Neural crest cell (in vitro differentiated cells): ENCODE measurements at regions not wholly inside any gene's neighbourhood (a gene's known extent, or its start where the extent isn't known, plus 50 kb on each side); places are given as distances from the start of the nearest gene placed in this dataset.

Source experiments
- DNase-seq: peaks from one replicate; pipeline ENCODE4 v3.0.0; 2021; ENCODE audit warnings: low read depth, mixed read lengths, low spot score
- H3K27ac Mint-ChIP-seq: one replicate; pipeline ENCODE4 v1.8.0; 2021; ENCODE audit warnings: mild to moderate bottlenecking, mixed read lengths; ENCODE audit not compliant: unreplicated experiment
- H3K27me3 Mint-ChIP-seq: 2 replicates; pipeline ENCODE4 v1.8.0; 2021; ENCODE audit warnings: low read depth, mild to moderate bottlenecking, mixed read lengths
- H3K36me3 Mint-ChIP-seq: 2 replicates; pipeline ENCODE4 v1.8.0; 2021; ENCODE audit warnings: low read depth, mild to moderate bottlenecking, mixed read lengths
- H3K4me1 Mint-ChIP-seq: 2 replicates; pipeline ENCODE4 v1.8.0; 2021; ENCODE audit warnings: mixed read lengths
- H3K4me3 Mint-ChIP-seq: one replicate; pipeline ENCODE4 v1.8.0; 2021; ENCODE audit warnings: mild to moderate bottlenecking, mixed read lengths
- H3K9me3 Mint-ChIP-seq: 2 replicates; pipeline ENCODE4 v1.8.0; 2021; ENCODE audit warnings: mixed read lengths
- TF ChIP-seq, protein P1 (sequence below): fragments of 200-600 bp; sonication (generic); conservative IDR thresholded peaks from 2 replicates; pipeline ENCODE4 v1.5.0; 2021; ENCODE audit warnings: antibody characterized with exemption, mild to moderate bottlenecking

DNA sequence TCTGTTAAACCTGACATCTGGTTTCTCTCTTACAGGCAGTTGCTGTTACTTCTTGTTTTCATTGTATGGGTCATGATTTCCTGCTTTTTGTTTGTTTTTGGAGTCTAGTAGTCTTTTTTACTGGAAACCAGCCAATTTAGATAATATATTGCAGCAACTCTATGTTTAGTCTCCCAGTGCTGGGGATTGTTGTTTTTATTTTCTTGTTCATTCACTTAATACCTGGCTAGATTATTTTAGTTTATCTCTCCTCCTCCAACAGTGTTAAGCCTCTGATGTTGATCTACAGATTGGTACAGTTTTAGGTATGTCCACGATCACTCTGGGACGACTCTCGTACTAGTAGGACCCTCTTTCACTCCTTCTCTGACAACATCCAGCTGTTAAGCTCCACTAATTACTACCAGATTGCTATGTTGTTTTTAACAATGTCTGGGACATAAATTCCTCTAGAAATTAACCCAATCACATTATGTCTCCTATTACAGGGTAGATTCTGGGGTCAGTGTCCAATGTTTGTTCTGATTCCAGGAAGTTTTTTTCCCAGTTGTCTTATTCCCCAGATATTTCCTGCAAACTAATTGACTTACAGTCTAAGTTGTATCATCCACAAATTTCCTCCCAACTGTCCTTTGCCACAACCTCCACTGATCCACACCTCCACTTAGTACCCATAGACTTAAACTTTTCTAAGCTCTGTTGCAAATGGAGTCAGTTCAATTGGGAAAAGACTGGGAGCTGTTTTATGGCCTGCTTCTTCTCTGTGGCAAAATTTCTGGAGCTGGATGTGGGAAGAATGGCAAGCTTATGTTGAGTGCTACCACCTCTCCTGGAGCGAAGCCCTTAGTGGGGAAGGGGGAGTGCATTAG lies 1280.6 kb upstream of the CNTN5 start:
- Mint-ChIP-seq H3K36me3 (no peaks in the 10 kb centered on the region), H3K4me1 (no peaks in the 10 kb centered on the region), H3K27ac (no peak overlapping the region), H3K27me3 (no peaks in the 10 kb centered on the region), H3K4me3 (no peak overlapping the region), H3K9me3 (peaks cover 6% of the 10 kb centered on the region)
- no peak for DNase-seq
- TF ChIP-seq, protein P1, sequence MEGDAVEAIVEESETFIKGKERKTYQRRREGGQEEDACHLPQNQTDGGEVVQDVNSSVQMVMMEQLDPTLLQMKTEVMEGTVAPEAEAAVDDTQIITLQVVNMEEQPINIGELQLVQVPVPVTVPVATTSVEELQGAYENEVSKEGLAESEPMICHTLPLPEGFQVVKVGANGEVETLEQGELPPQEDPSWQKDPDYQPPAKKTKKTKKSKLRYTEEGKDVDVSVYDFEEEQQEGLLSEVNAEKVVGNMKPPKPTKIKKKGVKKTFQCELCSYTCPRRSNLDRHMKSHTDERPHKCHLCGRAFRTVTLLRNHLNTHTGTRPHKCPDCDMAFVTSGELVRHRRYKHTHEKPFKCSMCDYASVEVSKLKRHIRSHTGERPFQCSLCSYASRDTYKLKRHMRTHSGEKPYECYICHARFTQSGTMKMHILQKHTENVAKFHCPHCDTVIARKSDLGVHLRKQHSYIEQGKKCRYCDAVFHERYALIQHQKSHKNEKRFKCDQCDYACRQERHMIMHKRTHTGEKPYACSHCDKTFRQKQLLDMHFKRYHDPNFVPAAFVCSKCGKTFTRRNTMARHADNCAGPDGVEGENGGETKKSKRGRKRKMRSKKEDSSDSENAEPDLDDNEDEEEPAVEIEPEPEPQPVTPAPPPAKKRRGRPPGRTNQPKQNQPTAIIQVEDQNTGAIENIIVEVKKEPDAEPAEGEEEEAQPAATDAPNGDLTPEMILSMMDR, result no peak

DNA sequence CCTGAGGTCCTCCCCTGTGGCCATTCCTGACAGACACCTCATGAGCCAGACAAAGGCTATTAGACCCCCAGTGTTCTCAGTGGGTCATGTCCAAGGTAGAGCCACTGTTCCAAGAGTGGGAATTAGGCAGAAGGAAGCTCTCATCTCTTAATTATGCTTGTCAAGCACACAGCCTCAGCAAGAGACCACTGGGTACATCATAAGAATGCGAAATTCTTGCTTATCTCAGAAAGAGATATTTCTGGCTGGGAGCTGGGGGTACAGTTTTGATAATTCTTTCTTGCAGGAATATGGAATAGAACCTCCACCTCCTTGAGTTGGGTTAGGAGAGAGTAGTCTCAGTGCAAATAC lies 1280.0 kb upstream of the CNTN5 start:
- Mint-ChIP-seq H3K4me1 (no peaks in the 10 kb centered on the region), H3K27ac (no peak overlapping the region), H3K4me3 (no peak overlapping the region), H3K36me3 (no peaks in the 10 kb centered on the region), H3K27me3 (no peaks in the 10 kb centered on the region), H3K9me3 (peaks cover 6% of the 10 kb centered on the region)
- no peak for DNase-seq
- TF ChIP-seq, protein P1, result no peak

DNA sequence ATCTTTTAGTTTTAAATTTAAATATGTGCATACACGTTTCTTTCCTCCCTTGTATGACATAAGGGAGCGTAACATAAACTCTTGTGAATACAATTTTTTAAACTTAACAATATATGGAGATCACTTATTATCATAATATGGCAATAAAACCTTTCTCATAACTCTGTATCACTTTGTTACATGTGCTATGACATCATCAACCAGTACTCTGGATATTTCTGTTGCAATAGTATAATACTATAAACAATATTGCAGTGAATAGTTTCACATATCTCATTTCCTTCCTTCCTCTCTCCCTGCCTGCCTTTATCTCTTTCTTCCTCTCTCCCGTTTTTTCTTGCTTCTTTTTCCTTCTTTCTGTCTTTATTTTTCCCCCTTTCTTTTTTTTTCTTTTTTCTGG lies 1278.0 kb upstream of the CNTN5 start:
- no peak overlapping the region for H3K4me3 Mint-ChIP-seq
- H3K27me3 Mint-ChIP-seq, result no peaks in the 10 kb centered on the region
- H3K9me3 Mint-ChIP-seq, result peaks cover 6% of the 10 kb centered on the region
- TF ChIP-seq, protein P1, result no peak
- no peaks in the 10 kb centered on the region for H3K4me1 Mint-ChIP-seq
- no peak for DNase-seq
- no peak overlapping the region for H3K27ac Mint-ChIP-seq
- no peaks in the 10 kb centered on the region for H3K36me3 Mint-ChIP-seq

DNA sequence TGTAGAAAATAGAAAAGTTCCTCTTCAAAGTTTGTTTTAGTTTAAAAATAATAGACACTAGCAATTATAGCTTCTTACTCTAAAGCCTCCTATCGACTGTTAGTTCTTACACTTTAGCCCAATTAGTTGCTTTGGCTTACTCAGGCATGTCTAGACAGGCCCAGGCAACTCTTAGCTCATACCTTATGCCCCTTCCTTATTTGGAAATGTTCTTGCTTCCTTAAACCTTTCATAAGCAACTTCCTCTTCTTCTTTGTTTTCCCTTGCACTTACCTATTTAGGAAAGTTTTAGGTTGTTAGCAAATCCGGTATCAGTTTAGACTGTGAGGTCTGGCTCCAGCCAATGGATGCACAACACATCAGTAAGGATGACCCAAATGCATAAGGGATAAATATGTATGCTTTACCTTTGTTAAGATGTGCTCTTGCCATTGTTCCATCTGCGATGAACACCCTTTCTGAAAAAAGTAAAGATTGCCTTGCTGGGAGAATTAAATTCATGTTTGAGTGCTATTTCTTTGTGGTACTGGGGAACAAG lies 1277.5 kb upstream of the CNTN5 start:
- H3K36me3 Mint-ChIP-seq, result no peaks in the 10 kb centered on the region
- no peak overlapping the region for H3K4me3 Mint-ChIP-seq
- no peak for DNase-seq
- H3K27ac Mint-ChIP-seq, result no peak overlapping the region
- H3K27me3 Mint-ChIP-seq, result no peaks in the 10 kb centered on the region
- TF ChIP-seq, protein P1, result no peak
- H3K4me1 Mint-ChIP-seq, result no peaks in the 10 kb centered on the region
- peaks cover 4% of the 10 kb centered on the region for H3K9me3 Mint-ChIP-seq

DNA sequence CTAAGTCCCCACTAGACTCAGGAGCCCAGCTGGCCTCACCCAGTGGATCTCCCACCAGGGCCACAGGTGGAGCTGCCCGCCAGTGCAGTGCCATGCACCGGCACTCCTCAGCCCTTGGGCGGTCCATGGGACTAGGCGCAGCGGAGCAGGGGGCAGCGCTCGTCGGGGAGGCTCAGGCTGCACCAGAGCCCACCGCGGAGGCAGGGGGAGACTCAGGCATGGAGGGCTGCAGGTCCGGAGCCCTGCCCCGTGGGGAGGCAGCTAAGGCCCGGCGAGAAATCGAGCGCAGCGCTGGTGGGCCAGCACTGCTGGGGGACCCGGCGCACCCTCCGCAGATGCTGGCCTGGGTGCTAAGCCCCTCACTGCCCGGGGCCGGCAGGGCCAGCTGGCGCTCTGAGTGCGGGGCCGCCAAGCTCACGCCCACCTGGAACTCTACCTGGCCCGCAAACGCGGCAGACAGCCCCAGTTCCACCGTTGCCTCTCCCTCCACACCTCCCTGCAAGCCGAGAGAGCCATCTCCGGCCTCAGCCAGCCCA lies 1275.2 kb upstream of the CNTN5 start:
- no peaks in the 10 kb centered on the region for H3K36me3 Mint-ChIP-seq
- no peak for DNase-seq
- H3K27me3 Mint-ChIP-seq, result no peaks in the 10 kb centered on the region
- TF ChIP-seq, protein P1, result no peak
- H3K27ac Mint-ChIP-seq, result no peak overlapping the region
- no peak overlapping the region for H3K4me3 Mint-ChIP-seq
- H3K9me3 Mint-ChIP-seq, result peaks cover 2% of the 10 kb centered on the region
- H3K4me1 Mint-ChIP-seq, result no peaks in the 10 kb centered on the region
